Fibroblast of villous mesenchyme (primary cell): ENCODE measurements at regions not wholly inside any gene's neighbourhood (a gene's known extent, or its start where the extent isn't known, plus 50 kb on each side); places are given as distances from the start of the nearest gene placed in this dataset.

ENCODE experiments used
- DNase-seq: peaks from one replicate; pipeline ENCODE4 v3.0.0-alpha.2; 2010; ENCODE audit warnings: low read depth
- H3K4me3 ChIP-seq: 2 replicates; pipeline ENCODE4 v1.5.1; 2011; ENCODE audit warnings: low read depth, mild to moderate bottlenecking, low read length
- TF ChIP-seq, protein P1 (sequence below): IDR thresholded peaks from 2 replicates; pipeline ENCODE4 v1.5.1; 2012; ENCODE audit warnings: low read depth, mild to moderate bottlenecking, low read length; ENCODE audit not compliant: insufficient read depth

DNA sequence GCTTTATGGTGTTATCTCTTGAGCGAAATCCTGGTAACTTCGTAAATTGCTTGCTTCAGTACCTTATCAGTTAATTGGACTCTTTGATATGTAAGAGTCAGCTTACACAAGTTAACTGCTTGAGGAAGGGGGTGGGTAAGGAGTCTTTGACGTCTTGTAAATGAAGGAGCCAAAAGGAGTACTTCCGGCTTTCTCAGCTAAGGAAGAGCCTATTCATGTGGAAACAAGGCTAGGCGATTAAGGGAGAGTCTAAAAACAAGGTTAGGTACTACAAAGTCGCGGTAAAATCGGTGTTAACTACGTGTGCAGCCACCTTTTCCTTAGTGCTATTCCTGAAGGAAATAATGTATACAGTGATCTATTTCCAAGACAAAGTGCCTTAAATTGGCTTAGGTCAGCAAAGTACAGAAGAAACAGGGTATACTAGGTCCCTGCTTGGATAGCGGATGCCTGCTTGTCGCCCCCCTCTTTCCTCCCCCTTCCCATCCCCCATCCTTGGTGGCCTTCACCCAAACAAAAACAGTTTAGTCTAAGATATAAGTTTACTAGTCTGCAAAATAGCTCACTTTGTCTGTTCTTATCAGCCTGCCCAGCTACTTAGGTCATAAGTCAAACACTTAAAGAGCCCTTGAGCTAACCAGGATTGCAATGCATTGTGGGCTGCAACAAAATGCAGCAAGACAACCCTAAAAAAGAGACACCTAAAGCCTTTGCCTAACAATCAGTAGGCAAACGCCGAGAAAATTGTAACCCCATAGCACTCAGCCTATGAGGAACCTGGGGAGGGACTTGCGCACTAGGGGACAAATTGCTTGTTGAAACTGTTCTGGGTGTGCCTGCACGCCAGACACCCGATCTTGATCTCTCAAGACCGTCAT, 147.3 kb downstream of the TRIM27 start:
- H3K4me3 ChIP-seq: no peak overlapping the region
- TF ChIP-seq, protein P1, sequence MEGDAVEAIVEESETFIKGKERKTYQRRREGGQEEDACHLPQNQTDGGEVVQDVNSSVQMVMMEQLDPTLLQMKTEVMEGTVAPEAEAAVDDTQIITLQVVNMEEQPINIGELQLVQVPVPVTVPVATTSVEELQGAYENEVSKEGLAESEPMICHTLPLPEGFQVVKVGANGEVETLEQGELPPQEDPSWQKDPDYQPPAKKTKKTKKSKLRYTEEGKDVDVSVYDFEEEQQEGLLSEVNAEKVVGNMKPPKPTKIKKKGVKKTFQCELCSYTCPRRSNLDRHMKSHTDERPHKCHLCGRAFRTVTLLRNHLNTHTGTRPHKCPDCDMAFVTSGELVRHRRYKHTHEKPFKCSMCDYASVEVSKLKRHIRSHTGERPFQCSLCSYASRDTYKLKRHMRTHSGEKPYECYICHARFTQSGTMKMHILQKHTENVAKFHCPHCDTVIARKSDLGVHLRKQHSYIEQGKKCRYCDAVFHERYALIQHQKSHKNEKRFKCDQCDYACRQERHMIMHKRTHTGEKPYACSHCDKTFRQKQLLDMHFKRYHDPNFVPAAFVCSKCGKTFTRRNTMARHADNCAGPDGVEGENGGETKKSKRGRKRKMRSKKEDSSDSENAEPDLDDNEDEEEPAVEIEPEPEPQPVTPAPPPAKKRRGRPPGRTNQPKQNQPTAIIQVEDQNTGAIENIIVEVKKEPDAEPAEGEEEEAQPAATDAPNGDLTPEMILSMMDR: no peak
- DNase-seq: no peak

DNA sequence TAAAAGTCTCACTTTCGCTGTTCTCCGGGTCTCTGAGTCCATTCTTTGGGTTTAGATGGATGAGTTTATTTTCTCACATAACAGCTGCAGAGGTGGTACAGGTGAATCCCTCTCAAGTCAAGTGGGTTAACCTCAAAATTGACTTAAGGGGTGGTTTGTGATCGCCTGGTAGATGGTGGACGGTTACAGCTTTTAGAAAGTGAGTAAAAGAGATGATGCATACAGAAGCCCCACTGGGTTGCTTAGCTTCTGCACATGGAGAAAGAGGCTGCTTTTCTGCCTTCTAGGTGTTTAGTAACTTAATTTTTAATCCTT, 146.7 kb downstream of the TRIM27 start:
- H3K4me3 ChIP-seq: no peak overlapping the region
- TF ChIP-seq, protein P1: no peak
- DNase-seq: no peak

DNA sequence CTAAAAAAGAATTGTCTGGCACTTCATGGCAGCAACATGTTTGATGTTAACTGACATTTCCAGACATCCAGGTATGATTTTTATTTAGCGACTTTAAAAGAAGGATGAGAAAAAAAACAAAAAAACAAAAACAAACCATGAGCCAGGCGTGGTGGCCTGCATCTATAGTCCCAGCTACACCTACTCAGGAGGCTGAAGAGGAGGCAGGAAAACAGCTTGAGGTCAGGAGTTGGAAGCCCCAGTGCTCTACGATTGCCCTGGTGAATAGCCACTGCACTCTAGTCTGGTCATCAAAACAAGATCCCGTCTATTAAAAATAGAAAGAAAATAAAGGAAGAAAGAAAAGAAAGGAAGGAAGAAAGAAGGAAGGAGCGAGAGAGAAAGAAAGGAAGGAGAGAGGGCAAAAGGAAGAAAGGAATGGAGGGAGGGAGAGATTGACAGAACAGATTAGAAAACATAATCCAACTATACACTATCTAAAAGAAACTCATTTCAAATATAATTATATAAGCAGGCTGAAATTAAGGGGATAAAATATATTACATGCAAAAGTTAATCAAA, 141.6 kb downstream of the TRIM27 start:
- TF ChIP-seq, protein P1: no peak
- DNase-seq: no peak
- H3K4me3 ChIP-seq: no peak overlapping the region

DNA sequence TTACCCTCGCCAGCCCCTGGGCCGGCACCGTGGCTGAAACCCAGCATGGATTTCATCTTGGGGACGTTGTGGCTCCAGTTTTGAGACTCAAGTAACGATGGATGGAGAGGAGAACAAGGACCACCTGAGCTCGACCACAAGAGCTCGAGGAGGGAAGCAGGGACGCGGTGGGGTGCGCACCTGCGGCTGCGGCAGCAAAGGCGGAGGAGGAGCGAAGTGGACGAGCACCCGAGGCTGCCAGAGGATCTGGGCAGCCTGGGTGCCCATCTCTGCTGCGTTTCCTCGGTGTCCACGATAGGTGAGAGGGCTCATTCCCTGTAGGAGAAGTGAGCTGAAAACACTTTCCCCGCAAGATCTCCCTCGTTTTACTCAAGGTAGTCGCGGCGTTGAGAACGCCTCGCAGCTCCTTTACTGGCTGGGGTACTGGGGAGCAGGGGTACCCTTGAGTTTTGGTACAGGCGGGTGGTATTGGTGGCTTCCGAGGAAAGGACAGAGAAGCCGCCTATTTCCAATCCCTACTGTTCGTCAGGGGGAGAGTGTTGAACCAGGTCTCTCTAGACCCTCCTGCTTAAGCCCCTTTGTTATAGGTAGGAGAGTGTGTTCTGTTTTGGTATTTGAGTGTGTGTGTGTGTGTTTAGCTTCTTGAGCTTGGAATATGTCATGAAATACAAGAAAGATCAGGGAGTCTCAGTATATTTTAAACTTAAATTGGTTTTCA, 137.7 kb downstream of the TRIM27 start:
- no peak for DNase-seq
- H3K4me3 ChIP-seq: no peak overlapping the region
- TF ChIP-seq, protein P1: no peak

DNA sequence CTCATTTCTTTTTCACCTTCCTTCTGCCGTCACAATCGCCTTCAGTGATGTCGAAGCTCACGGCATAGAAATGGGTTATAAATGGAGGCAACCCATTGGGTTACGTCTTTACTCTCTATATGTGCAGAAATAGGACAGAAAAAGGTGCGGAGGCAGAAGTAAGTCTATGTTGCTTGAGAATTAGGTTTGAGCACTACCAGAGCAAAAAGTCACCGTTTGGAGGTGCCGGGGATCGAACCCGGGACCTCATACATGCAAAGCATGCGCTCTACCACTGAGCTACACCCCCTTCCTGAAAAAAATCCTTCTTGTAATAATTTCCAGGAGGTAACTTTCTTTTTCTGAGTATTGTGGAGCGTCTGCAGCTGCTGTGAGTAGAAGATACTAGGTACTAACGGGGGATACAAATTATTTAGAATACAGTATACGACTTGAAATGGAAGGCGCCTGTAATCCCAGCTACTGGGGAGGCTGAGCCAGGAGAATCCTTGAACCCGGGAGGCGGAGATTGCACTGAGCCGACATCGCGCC, 134.2 kb downstream of the TRIM27 start:
- peak overlapping the region; percentile 70 for H3K4me3 ChIP-seq
- peak; percentile 61 for DNase-seq
- TF ChIP-seq, protein P1: no peak

DNA sequence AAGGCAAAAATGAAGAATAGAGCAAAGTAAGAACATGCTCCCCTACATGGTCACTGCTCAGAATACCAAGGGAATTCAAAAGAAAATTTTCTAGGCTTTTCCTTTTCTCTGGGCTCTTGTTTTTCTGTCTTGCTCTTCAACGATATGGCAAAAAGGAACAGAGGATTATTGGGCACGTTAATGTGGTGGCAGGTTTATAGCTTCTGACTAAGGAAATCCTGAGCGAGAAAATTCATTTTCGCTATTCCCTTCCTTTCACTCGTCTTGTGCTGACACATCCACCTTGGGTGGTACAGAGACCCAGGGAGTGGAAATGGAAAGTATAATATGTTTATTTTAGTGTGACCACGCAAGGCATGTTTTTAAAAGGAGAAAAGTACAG, 132.8 kb downstream of the TRIM27 start:
- TF ChIP-seq, protein P1: no peak
- DNase-seq: no peak
- no peak overlapping the region for H3K4me3 ChIP-seq
